ENCODE measurements at regions not wholly inside any gene's neighbourhood (a gene's known extent, or its start where the extent isn't known, plus 50 kb on each side); places are given as distances from the start of the nearest gene placed in this dataset.

- DNase-seq (ENCODE audit: low spot score): no peak
Measured at GRCh38 chr6:146886587-146887446, 288.0 kb downstream of the ADGB start.

GRCh38 chr6:146887447-146888077, 288.8 kb downstream of the ADGB start:
- no peak for DNase-seq (ENCODE audit: low spot score)

- no peak for DNase-seq (ENCODE audit: low spot score)
Measured at GRCh38 chr6:146889303-146889702, 290.5 kb downstream of the ADGB start.

- DNase-seq (ENCODE audit: low spot score): no peak
Measured at GRCh38 chr6:146890172-146890571, 291.4 kb downstream of the ADGB start.

GRCh38 chr6:146890644-146891434, 292.1 kb downstream of the ADGB start:
- no peak for DNase-seq (ENCODE audit: low spot score)

- no peak for DNase-seq (ENCODE audit: low spot score)
Measured at GRCh38 chr6:146891615-146892265, 293.0 kb downstream of the ADGB start.

GRCh38 chr6:146892283-146892612, 293.5 kb downstream of the ADGB start:
- no peak for DNase-seq (ENCODE audit: low spot score)

- no peak for DNase-seq (ENCODE audit: low spot score)
Measured at GRCh38 chr6:146892613-146893401, 294.0 kb downstream of the ADGB start.

GRCh38 chr6:146893690-146894089, 294.9 kb downstream of the ADGB start:
- no peak for DNase-seq (ENCODE audit: low spot score)

- DNase-seq (ENCODE audit: low spot score): no peak
Measured at GRCh38 chr6:146894624-146895023, 295.9 kb downstream of the ADGB start.

- DNase-seq (ENCODE audit: low spot score): no peak
Measured at GRCh38 chr6:146895101-146895771, 296.5 kb downstream of the ADGB start.

GRCh38 chr6:146895772-146896061, 296.9 kb downstream of the ADGB start:
- DNase-seq (ENCODE audit: low spot score): no peak

- DNase-seq (ENCODE audit: low spot score): no peak
Measured at GRCh38 chr6:146896062-146896813, 297.5 kb downstream of the ADGB start.

- DNase-seq (ENCODE audit: low spot score): no peak
Measured at GRCh38 chr6:146896960-146897701, 298.4 kb downstream of the ADGB start.

GRCh38 chr6:146898069-146898887, 299.5 kb downstream of the ADGB start:
- no peak for DNase-seq (ENCODE audit: low spot score)

GRCh38 chr6:146898888-146899227, 300.1 kb downstream of the ADGB start:
- DNase-seq (ENCODE audit: low spot score): no peak

- no peak for DNase-seq (ENCODE audit: low spot score)
Measured at GRCh38 chr6:146901940-146902816, 302.0 kb upstream of the STXBP5 start.

GRCh38 chr6:146902846-146903245, 301.4 kb upstream of the STXBP5 start:
- no peak for DNase-seq (ENCODE audit: low spot score)
